ENCODE measurements at regions not wholly inside any gene's neighbourhood (a gene's known extent, or its start where the extent isn't known, plus 50 kb on each side); places are given as distances from the start of the nearest gene placed in this dataset.
A peak's percentile ranks its signal among the peaks of the same experiment; 100 is the strongest.

- TF ChIP-seq SKIL (CRISPR knock-in tag; IDR thresholded peaks at IDR 0.05; ENCODE audit: borderline replicate concordance): no peak
- no peak for TF ChIP-seq ZNF576 (CRISPR knock-in tag; IDR thresholded peaks at IDR 0.05)
- TF ChIP-seq ZNF224 (CRISPR knock-in tag; IDR thresholded peaks at IDR 0.05): no peak
- TF ChIP-seq SMAD3 (CRISPR knock-in tag; IDR thresholded peaks at IDR 0.05): no peak
- no peak for TF ChIP-seq ZUFSP (CRISPR knock-in tag; IDR thresholded peaks at IDR 0.05; ENCODE audit: borderline replicate concordance)
- TF ChIP-seq U2AF2 (IDR thresholded peaks at IDR 0.05; ENCODE audit: low read depth, low read length): no peak
- TF ChIP-seq ZNF747 (CRISPR knock-in tag; IDR thresholded peaks at IDR 0.05; ENCODE audit: borderline replicate concordance): no peak
- TF ChIP-seq HMGXB3 (CRISPR knock-in tag; IDR thresholded peaks at IDR 0.05; ENCODE audit: borderline replicate concordance): no peak
- TF ChIP-seq RAD21 (CRISPR knock-in tag; IDR thresholded peaks at IDR 0.05): 0 out of 2 replicates have a peak, but pooled peaks have one; percentile 31
- TF ChIP-seq HHEX (CRISPR knock-in tag; IDR thresholded peaks at IDR 0.05): no peak
- no peak for TF ChIP-seq SALL2 (CRISPR knock-in tag; IDR thresholded peaks at IDR 0.05)
- TF ChIP-seq ZNF644 (CRISPR knock-in tag; IDR thresholded peaks at IDR 0.05; ENCODE audit: low read depth): no peak
- TF ChIP-seq ZNF704 (CRISPR knock-in tag; IDR thresholded peaks at IDR 0.05; ENCODE audit: borderline replicate concordance): no peak
- no peak for TF ChIP-seq POLR2AphosphoS2 (IDR thresholded peaks at IDR 0.05; ENCODE audit: low read depth, low read length)
- TF ChIP-seq ZNF3 (CRISPR knock-in tag; IDR thresholded peaks at IDR 0.05): no peak
- no peak for TF ChIP-seq NFIB (CRISPR knock-in tag; IDR thresholded peaks at IDR 0.05; ENCODE audit: borderline replicate concordance)
- no peak for TF ChIP-seq DNMT3B (CRISPR knock-in tag; conservative IDR thresholded peaks at IDR 0.05)
- TF ChIP-seq XRCC5 (optimal IDR thresholded peaks at IDR 0.05; ENCODE audit: low read length): peak; percentile 84
- no peak for TF ChIP-seq CREBL2 (CRISPR knock-in tag; IDR thresholded peaks at IDR 0.05; ENCODE audit: borderline replicate concordance)
Observed at GRCh38 chr18:47756364-47757016, 174.0 kb downstream of the SMAD2 start (continued).
